GM12873 (cell line): ENCODE measurements at regions not wholly inside any gene's neighbourhood (a gene's known extent, or its start where the extent isn't known, plus 50 kb on each side); places are given as distances from the start of the nearest gene placed in this dataset.

Source experiments
- CTCF ChIP-seq: IDR thresholded peaks from 2 replicates; pipeline ENCODE4 v1.5.1; 2012; ENCODE audit warnings: low read depth, mild to moderate bottlenecking, moderate library complexity, low read length, control low read depth; ENCODE audit not compliant: insufficient read depth; ENCODE audit errors: missing control alignments

- no peak for TF ChIP-seq CTCF
Observed at GRCh38 chr2:18218160-18218933, 339.9 kb downstream of the KCNS3 start.

- no peak for TF ChIP-seq CTCF
Observed at GRCh38 chr2:18214936-18215335, 336.5 kb downstream of the KCNS3 start.

- no peak for TF ChIP-seq CTCF
Observed at GRCh38 chr2:18213986-18214385, 335.5 kb downstream of the KCNS3 start.

GRCh38 chr2:18209934-18210639, 331.6 kb downstream of the KCNS3 start:
- TF ChIP-seq CTCF = no peak

- no peak for TF ChIP-seq CTCF
Observed at GRCh38 chr2:18208956-18209355, 330.5 kb downstream of the KCNS3 start.

GRCh38 chr2:18200771-18201170, 322.3 kb downstream of the KCNS3 start:
- no peak for TF ChIP-seq CTCF

- no peak for TF ChIP-seq CTCF
Observed at GRCh38 chr2:18198677-18199076, 320.2 kb downstream of the KCNS3 start.
